ENCODE measurements at regions not wholly inside any gene's neighbourhood (a gene's known extent, or its start where the extent isn't known, plus 50 kb on each side); places are given as distances from the start of the nearest gene placed in this dataset.
"Not testable (repeated sequence)": the region's sequence is repeated elsewhere in the genome, so short reads cannot be mapped to it uniquely, and the experiment has no call there.

GRCh38 chr10:35263827-35264226, 72.5 kb upstream of the CCNY start:
- H3K4me1 Mint-ChIP-seq; ATAC-seq; H3K27ac Mint-ChIP-seq; H3K9me3 Mint-ChIP-seq; H3K4me3 Mint-ChIP-seq; DNase-seq (ENCODE audit: low spot score in 2 of 2); H3K36me3 Mint-ChIP-seq: not testable (repeated sequence)

- not testable (repeated sequence) for H3K36me3 Mint-ChIP-seq; H3K4me3 Mint-ChIP-seq; H3K4me1 Mint-ChIP-seq; DNase-seq (ENCODE audit: low spot score in 2 of 2); ATAC-seq; H3K27ac Mint-ChIP-seq; H3K9me3 Mint-ChIP-seq
Observed at GRCh38 chr10:35264636-35265035, 71.7 kb upstream of the CCNY start.

GRCh38 chr10:35265435-35265834, 70.9 kb upstream of the CCNY start:
- H3K9me3 Mint-ChIP-seq: no peaks in the 10 kb centered on the region
- H3K4me1 Mint-ChIP-seq: peaks cover 7% of the 10 kb centered on the region
- no peak overlapping the region for H3K27ac Mint-ChIP-seq
- DNase-seq (ENCODE audit: low spot score in 2 of 2): no peak
- H3K36me3 Mint-ChIP-seq: no peaks in the 10 kb centered on the region
- H3K4me3 Mint-ChIP-seq: no peak overlapping the region
- no peak for ATAC-seq

DNA sequence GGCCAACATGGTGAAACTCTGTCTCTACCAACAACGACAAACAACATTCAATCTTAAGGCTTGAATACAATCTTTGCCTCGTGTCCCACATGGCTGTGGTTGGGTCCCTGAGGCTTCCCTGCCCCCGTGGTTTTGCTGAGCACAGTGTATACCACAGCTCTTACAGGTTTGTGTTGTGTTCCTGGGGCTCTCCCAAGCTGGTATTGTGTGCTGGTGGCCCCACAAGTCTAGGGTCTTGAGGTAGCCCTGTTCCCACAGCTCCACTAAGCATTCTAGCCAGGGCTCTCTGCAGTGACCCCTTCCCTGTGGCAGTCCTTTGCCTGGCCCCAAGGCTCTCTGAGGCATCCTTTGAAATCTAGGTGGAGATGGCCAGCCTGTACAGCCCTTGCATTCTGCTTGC, 68.0 kb upstream of the CCNY start:
- peaks cover 2% of the 10 kb centered on the region for H3K9me3 Mint-ChIP-seq
- H3K4me3 Mint-ChIP-seq: no peak overlapping the region
- H3K36me3 Mint-ChIP-seq: no peaks in the 10 kb centered on the region
- no peak for ATAC-seq
- no peak for DNase-seq (ENCODE audit: low spot score in 2 of 2)
- H3K4me1 Mint-ChIP-seq: peaks cover 7% of the 10 kb centered on the region
- H3K27ac Mint-ChIP-seq: no peak overlapping the region

- H3K4me3 Mint-ChIP-seq: no peak overlapping the region
- ATAC-seq (no peak), DNase-seq (ENCODE audit: low spot score in 2 of 2) (no peak)
- peaks cover 2% of the 10 kb centered on the region for H3K9me3 Mint-ChIP-seq
- no peak overlapping the region for H3K27ac Mint-ChIP-seq
- no peaks in the 10 kb centered on the region for H3K36me3 Mint-ChIP-seq
- peaks cover 7% of the 10 kb centered on the region for H3K4me1 Mint-ChIP-seq
Observed at GRCh38 chr10:35268791-35269257, 67.5 kb upstream of the CCNY start.

DNA sequence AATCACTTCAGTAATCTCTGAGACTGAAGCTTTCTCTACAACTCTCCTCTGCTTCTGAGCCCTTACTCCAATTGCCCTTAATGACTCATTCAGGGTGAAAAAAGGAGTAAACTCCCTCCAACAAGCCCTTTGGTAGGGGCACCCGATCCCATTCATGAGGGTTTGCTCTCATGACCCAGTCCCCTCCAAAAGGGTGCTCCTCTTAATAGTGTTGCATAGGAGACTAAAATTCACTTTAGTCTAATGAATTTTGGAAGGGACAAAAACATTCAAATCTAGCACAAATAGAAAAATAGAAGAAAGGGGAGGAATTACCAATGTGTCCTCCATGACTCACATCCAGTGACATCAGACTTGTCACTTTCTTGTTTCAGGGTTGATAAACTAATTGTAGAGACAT, 66.2 kb upstream of the CCNY start:
- H3K4me1 Mint-ChIP-seq: peaks cover 7% of the 10 kb centered on the region
- ATAC-seq (peak; percentile 71), DNase-seq (ENCODE audit: low spot score in 2 of 2) (no peak)
- H3K36me3 Mint-ChIP-seq: no peaks in the 10 kb centered on the region
- H3K9me3 Mint-ChIP-seq: peaks cover 2% of the 10 kb centered on the region
- no peak overlapping the region for H3K27ac Mint-ChIP-seq
- no peak overlapping the region for H3K4me3 Mint-ChIP-seq

- ATAC-seq (no peak), DNase-seq (ENCODE audit: low spot score in 2 of 2) (no peak)
- Mint-ChIP-seq H3K9me3 (peaks cover 2% of the 10 kb centered on the region), H3K4me1 (peaks cover 7% of the 10 kb centered on the region), H3K27ac (no peak overlapping the region), H3K36me3 (no peaks in the 10 kb centered on the region), H3K4me3 (no peak overlapping the region)
Observed at GRCh38 chr10:35271086-35271858, 65.0 kb upstream of the CCNY start.

DNA sequence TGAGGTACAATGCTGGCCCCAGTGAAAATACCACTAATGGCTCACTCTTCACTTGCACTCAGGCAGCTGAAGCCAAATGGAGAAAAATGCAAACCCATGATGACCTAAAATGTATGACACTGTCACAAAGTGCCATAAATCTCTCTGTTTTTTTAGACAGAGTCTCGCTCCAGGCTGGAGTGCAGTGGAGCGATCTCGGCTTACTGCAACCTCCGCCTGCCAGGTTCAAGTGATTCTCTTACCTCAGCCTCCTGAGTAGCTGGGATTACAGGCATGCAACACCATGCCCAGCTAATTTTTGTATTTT, 64.5 kb upstream of the CCNY start:
- not testable (repeated sequence) for H3K9me3 Mint-ChIP-seq; H3K4me1 Mint-ChIP-seq; DNase-seq (ENCODE audit: low spot score in 2 of 2); H3K4me3 Mint-ChIP-seq; ATAC-seq; H3K27ac Mint-ChIP-seq; H3K36me3 Mint-ChIP-seq

DNA sequence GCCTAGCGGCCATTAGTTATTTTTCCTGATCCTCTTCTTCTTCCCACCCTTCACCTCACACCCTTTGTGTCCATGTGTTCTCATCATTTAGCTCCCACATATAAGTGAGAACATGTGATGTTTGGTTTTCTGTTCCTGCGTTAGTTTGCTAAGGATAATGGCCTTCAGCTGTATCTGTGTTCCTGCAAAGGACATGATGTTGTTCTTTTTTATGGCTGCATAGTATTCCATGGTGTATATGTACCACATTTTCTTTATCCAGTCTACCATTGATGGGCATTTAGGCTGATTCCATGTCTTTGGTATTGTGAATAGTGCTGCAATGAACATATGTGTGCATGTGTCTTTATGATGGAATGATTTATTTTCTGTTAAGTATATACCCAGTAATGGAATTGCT, 63.9 kb upstream of the CCNY start:
- not testable (repeated sequence) for H3K4me1 Mint-ChIP-seq, H3K36me3 Mint-ChIP-seq

DNA sequence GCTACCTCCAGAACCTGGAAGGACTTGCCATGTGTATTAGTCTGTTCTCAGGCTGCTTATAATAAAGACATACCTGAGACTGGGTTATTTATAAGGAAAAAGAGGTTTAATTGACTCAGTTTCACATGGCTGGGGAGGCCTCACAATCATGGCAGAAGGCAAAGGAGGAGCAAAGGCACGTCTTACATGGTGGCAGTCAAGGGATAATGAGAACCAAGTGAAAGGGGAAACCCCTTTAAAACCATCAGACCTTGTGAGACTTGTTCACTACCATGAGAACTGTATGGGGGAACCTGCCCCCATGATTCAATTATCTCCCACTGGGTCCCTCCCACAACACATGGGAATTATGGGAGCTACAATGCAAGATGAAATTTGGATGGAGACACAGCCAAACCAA, 62.3 kb upstream of the CCNY start:
- not testable (repeated sequence) for ATAC-seq; H3K9me3 Mint-ChIP-seq; H3K27ac Mint-ChIP-seq; H3K36me3 Mint-ChIP-seq; H3K4me1 Mint-ChIP-seq; DNase-seq (ENCODE audit: low spot score in 2 of 2); H3K4me3 Mint-ChIP-seq

More for the DNA sequence above, 63.9 kb upstream of the CCNY start:
- H3K27ac Mint-ChIP-seq; DNase-seq (ENCODE audit: low spot score in 2 of 2); H3K4me3 Mint-ChIP-seq; ATAC-seq; H3K9me3 Mint-ChIP-seq: not testable (repeated sequence)

GRCh38 chr10:35274498-35275060, 61.7 kb upstream of the CCNY start:
- no peaks in the 10 kb centered on the region for H3K36me3 Mint-ChIP-seq
- H3K4me1 Mint-ChIP-seq: peaks cover 7% of the 10 kb centered on the region
- H3K27ac Mint-ChIP-seq: no peak overlapping the region
- peaks cover 2% of the 10 kb centered on the region for H3K9me3 Mint-ChIP-seq
- H3K4me3 Mint-ChIP-seq: no peak overlapping the region
- no peak for ATAC-seq
- DNase-seq (ENCODE audit: low spot score in 2 of 2): no peak

DNA sequence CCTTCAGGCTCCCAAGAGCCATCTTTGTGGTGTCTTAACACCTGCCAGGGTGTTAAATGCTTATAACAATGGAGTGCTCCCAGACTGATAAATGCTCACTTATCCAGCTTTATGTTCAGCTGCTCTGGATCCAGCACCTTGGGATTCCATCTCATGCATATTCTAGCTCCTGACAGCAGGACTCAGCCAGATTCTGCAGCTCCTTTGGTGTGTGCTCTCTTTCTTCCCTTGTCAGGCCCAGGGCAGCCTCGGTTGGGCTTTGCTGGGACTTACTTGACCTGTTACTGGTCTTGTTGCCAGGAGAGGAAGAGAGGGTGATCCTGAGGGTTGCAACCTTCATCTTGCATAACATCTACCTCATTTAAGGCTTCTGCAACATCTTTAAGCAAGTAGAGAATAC, 59.4 kb upstream of the CCNY start:
- Mint-ChIP-seq H3K4me1 (no peaks in the 10 kb centered on the region), H3K4me3 (no peak overlapping the region), H3K9me3 (peaks cover 5% of the 10 kb centered on the region), H3K36me3 (no peaks in the 10 kb centered on the region), H3K27ac (no peak overlapping the region)
- no peak for DNase-seq (ENCODE audit: low spot score in 2 of 2)
- ATAC-seq: no peak

DNA sequence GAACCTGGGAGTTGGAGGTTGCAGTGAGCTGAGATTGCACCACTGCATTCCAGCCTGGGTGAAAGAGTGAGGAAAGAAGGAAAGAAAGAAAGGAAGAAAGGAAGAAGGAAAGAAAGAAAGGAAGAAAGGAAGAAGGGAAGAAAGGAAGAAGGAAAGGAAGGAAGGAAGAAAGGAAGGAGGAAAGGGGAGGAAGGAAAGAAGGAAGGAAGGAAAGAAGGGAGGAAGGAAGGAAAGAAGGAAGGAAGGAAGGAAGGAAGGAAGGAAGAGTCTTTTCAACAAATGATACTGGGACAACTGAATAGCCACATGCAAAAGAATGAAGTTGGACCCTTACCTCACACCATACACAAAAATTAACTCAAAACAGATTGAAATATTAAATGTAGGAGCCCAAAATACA, 56.1 kb upstream of the CCNY start:
- DNase-seq (ENCODE audit: low spot score in 2 of 2); ATAC-seq; H3K9me3 Mint-ChIP-seq; H3K4me3 Mint-ChIP-seq; H3K27ac Mint-ChIP-seq; H3K36me3 Mint-ChIP-seq; H3K4me1 Mint-ChIP-seq: not testable (repeated sequence)

Measured in stimulated activated effector memory CD8-positive, alpha-beta T cell treated with anti-CD3 and anti-CD28 coated beads, Interleukin-12 subunit alpha, Interleukin-12 subunit beta, amount 100 ng/mL, for 72 hours (primary cell).